ENCODE measurements at regions not wholly inside any gene's neighbourhood (a gene's known extent, or its start where the extent isn't known, plus 50 kb on each side); places are given as distances from the start of the nearest gene placed in this dataset.
A peak's percentile ranks its signal among the peaks of the same experiment; 100 is the strongest.

- Histone ChIP-seq H3K36me3 (replicated peaks in 1 of 2) (no peaks in the 10 kb centered on the region), H3K9me3 (replicated peaks in 1 of 3) (peaks cover 0 to 3% (median 0%) of the 10 kb centered on the region in 3 donors), H3K27ac (no peak overlapping the region), H3K27me3 (no peaks in the 10 kb centered on the region), H3K4me3 (no peak overlapping the region), H3K4me1 (replicated peaks in 1 of 2) (no peaks in the 10 kb centered on the region)
- no peak for DNase-seq
- 72 to 79% (median 78%) methylated on average over 17 of the region's 17 CpGs for WGBS, 4 donors
- intact Hi-C loops (cut with DNase I) = no loop called here
- TF ChIP-seq POLR2A (IDR thresholded peaks at IDR 0.05) = no peak
Observed at GRCh38 chr17:36749493-36749892, 148.1 kb downstream of the MRM1 start.

- WGBS, 4 donors = 79 to 83% (median 81%) methylated on average over 10 of the region's 10 CpGs
- DNase-seq = no peak
- intact Hi-C loops (cut with DNase I) = no loop called here
Observed at GRCh38 chr17:36750316-36750885, 149.0 kb downstream of the MRM1 start.

GRCh38 chr17:36752096-36752888, 150.9 kb downstream of the MRM1 start:
- intact Hi-C loops (cut with DNase I) = no loop called here
- H3K9me3 ChIP-seq (replicated peaks in 1 of 3) = no peaks in the 10 kb centered on the region
- H3K36me3 ChIP-seq (replicated peaks in 1 of 2) = no peaks in the 10 kb centered on the region
- H3K4me1 ChIP-seq (replicated peaks in 1 of 2) = no peaks in the 10 kb centered on the region
- WGBS, 4 donors = 63 to 76% (median 67%) methylated on average over 9 to 10 of the region's 10 CpGs
- no peak for DNase-seq
- H3K27ac ChIP-seq = no peak overlapping the region
- TF ChIP-seq CTCF (IDR thresholded peaks at IDR 0.05) = no peak
- TF ChIP-seq POLR2A (IDR thresholded peaks at IDR 0.05) = no peak
- H3K4me3 ChIP-seq = no peak overlapping the region
- no peaks in the 10 kb centered on the region for H3K27me3 ChIP-seq

More at GRCh38 chr17:36750316-36750885, 149.0 kb downstream of the MRM1 start:
- H3K4me3 ChIP-seq = no peak overlapping the region
- no peaks in the 10 kb centered on the region for H3K9me3 ChIP-seq (replicated peaks in 1 of 3)
- no peaks in the 10 kb centered on the region for H3K27me3 ChIP-seq
- no peaks in the 10 kb centered on the region for H3K36me3 ChIP-seq (replicated peaks in 1 of 2)
- H3K27ac ChIP-seq = no peak overlapping the region
- TF ChIP-seq CTCF (IDR thresholded peaks at IDR 0.05) (no peak), POLR2A (IDR thresholded peaks at IDR 0.05) (no peak)
- no peaks in the 10 kb centered on the region for H3K4me1 ChIP-seq (replicated peaks in 1 of 2)

GRCh38 chr17:36755586-36755985, 154.2 kb downstream of the MRM1 start:
- Histone ChIP-seq H3K36me3 (replicated peaks in 1 of 2) (no peaks in the 10 kb centered on the region), H3K4me3 (no peak overlapping the region), H3K27ac (no peak overlapping the region), H3K9me3 (replicated peaks in 1 of 3) (no peaks in the 10 kb centered on the region), H3K27me3 (no peaks in the 10 kb centered on the region), H3K4me1 (replicated peaks in 1 of 2) (no peaks in the 10 kb centered on the region)
- TF ChIP-seq POLR2A (IDR thresholded peaks at IDR 0.05) = no peak
- peak in 2 of 6 experiments; percentile 7 to 14 for TF ChIP-seq CTCF (IDR thresholded peaks at IDR 0.05)
- peak in 3 of 7 donors; percentile 21 to 65 (median 24) for DNase-seq
- intact Hi-C loops (cut with DNase I) = no loop called here
- 59 to 67% (median 60%) methylated on average over 6 to 10 of the region's 10 CpGs for WGBS, 4 donors

Data from adrenal gland (tissue), 9 donors.